Tibial nerve (tissue), 4 donors: ENCODE measurements at regions not wholly inside any gene's neighbourhood (a gene's known extent, or its start where the extent isn't known, plus 50 kb on each side); places are given as distances from the start of the nearest gene placed in this dataset.
"Not testable (repeated sequence)": the region's sequence is repeated elsewhere in the genome, so short reads cannot be mapped to it uniquely, and the experiment has no call there.

ENCODE experiments used
- DNase-seq, 2 donors: peaks; one replicate each; pipeline ENCODE4 v3.0.0-alpha.2; 2019; ENCODE audit warnings: low spot score in 2 of 2
- H3K27ac ChIP-seq, 4 donors: fragments of 200-600 bp; sonication (generic) in 3 of 4; one replicate each; pipeline ENCODE4 v1.5.1; 2017 to 2019; ENCODE audit warnings: mild to moderate bottlenecking in 1 of 4
- H3K27me3 ChIP-seq, 2 donors: fragments of 200-600 bp; sonication (generic) in 1 of 2; one replicate each; pipeline versions ENCODE4 v1.5.1 to v1.6.0; 2017 to 2019
- H3K36me3 ChIP-seq, 3 donors: fragments of 200-600 bp; sonication (generic); one replicate each; pipeline ENCODE4 v1.5.1; 2018 to 2019
- H3K4me1 ChIP-seq, 4 donors: fragments of 200-600 bp; sonication (generic) in 3 of 4; one replicate each; pipeline ENCODE4 v1.5.1; 2017 to 2019
- H3K4me3 ChIP-seq, 4 donors: fragments of 200-600 bp; sonication (generic) in 3 of 4; one replicate each; pipeline ENCODE4 v1.5.1; 2017 to 2019; ENCODE audit warnings: mild to moderate bottlenecking in 1 of 4, moderate library complexity in 1 of 4
- H3K9me3 ChIP-seq, 4 donors: fragments of 200-600 bp; sonication (generic) in 3 of 4; one replicate each; pipeline ENCODE4 v1.5.1; 2017 to 2019
- EP300 ChIP-seq, 2 donors: sonication (generic); formaldehyde crosslinking; IDR thresholded peaks; one replicate each; pipeline ENCODE4 v1.6.1; 2017; ENCODE audit warnings: antibody characterized with exemption in 2 of 2, mild to moderate bottlenecking in 1 of 2
- POLR2A ChIP-seq, 2 donors: fragments of 450-650 bp; IDR thresholded peaks; one replicate each; pipeline ENCODE4 v1.6.1; 2017; ENCODE audit warnings: antibody characterized with exemption in 2 of 2, mild to moderate bottlenecking in 2 of 2, moderate library complexity in 2 of 2
- WGBS, 2 donors: methylation state at CpG; one replicate each; pipeline ENCODE4 v1.1.5; 2018; 5-methylcytosine and 5-hydroxymethylcytosine counted together
- TF ChIP-seq, protein P1 (sequence below), 5 experiments: fragments of 200-600 bp in 3 of 5; fragments of 450-650 bp in 2 of 5; sonication (generic) in 3 of 5; IDR thresholded peaks; one replicate each; pipeline ENCODE4 v1.5.1; 2016 to 2019; ENCODE audit warnings: antibody characterized with exemption in 5 of 5, mild to moderate bottlenecking in 3 of 5, moderate library complexity in 2 of 5

DNA sequence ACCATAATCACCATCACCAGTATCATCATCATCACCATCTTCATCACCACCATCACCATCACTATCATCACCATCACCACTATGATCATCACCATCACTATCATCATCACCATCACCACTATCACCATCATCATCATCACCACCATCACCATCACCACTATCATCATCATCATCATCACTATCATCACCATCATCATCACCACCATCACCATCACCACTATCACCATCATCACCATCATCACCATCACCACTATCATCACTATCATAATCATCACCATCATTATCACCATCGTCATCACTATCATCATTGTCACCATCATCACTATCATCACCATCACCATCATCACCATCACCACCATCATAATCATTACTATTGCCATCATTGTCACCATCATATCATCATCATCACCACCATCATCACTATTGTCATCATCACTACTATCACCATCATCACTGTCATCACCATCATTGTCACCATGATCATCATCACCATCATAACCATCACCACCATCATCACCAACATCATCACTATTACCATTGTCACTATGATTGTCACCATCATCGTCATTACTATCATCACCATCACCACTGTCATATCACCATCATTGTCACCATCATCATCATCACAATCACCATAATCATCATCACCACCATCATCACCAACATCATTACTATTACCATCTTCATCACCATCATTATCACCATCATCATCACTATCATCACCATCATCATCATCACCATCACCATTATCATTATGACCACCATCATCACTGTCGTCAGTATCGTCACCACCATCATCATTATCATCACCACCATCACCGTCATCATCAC, 154.7 kb downstream of the ACTR3B start:
- Histone ChIP-seq H3K4me1 (peaks cover 0 to 7% (median 0%) of the 10 kb centered on the region in 4 donors), H3K27ac (no peak overlapping the region), H3K9me3 (no peaks in the 10 kb centered on the region), H3K27me3 (no peaks in the 10 kb centered on the region), H3K4me3 (no peak overlapping the region), H3K36me3 (no peaks in the 10 kb centered on the region)
- TF ChIP-seq POLR2A (IDR thresholded peaks at IDR 0.05) (no peak), EP300 (IDR thresholded peaks at IDR 0.05) (no peak)
- TF ChIP-seq, protein P1, sequence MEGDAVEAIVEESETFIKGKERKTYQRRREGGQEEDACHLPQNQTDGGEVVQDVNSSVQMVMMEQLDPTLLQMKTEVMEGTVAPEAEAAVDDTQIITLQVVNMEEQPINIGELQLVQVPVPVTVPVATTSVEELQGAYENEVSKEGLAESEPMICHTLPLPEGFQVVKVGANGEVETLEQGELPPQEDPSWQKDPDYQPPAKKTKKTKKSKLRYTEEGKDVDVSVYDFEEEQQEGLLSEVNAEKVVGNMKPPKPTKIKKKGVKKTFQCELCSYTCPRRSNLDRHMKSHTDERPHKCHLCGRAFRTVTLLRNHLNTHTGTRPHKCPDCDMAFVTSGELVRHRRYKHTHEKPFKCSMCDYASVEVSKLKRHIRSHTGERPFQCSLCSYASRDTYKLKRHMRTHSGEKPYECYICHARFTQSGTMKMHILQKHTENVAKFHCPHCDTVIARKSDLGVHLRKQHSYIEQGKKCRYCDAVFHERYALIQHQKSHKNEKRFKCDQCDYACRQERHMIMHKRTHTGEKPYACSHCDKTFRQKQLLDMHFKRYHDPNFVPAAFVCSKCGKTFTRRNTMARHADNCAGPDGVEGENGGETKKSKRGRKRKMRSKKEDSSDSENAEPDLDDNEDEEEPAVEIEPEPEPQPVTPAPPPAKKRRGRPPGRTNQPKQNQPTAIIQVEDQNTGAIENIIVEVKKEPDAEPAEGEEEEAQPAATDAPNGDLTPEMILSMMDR (IDR thresholded peaks at IDR 0.05), result no peak
- DNase-seq, result no peak
- 86 to 97% methylated on average over 5 of the region's 5 CpGs for WGBS, 2 donors

DNA sequence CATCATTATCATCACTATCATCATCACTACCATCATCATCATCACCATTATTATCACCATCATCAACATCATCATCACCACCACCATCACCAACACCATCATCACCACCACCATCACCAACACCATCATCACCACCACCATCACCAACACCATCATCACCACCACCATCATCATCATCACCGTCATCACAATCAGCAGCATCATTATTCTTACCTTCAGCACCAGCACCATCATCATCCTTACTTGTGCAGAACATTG, 155.2 kb downstream of the ACTR3B start:
- 87 to 100% methylated on average over 1 of the region's 1 CpG for WGBS, 2 donors
- not testable (repeated sequence) for H3K4me1 ChIP-seq, H3K36me3 ChIP-seq, H3K4me3 ChIP-seq, H3K27me3 ChIP-seq, H3K9me3 ChIP-seq, DNase-seq, H3K27ac ChIP-seq

DNA sequence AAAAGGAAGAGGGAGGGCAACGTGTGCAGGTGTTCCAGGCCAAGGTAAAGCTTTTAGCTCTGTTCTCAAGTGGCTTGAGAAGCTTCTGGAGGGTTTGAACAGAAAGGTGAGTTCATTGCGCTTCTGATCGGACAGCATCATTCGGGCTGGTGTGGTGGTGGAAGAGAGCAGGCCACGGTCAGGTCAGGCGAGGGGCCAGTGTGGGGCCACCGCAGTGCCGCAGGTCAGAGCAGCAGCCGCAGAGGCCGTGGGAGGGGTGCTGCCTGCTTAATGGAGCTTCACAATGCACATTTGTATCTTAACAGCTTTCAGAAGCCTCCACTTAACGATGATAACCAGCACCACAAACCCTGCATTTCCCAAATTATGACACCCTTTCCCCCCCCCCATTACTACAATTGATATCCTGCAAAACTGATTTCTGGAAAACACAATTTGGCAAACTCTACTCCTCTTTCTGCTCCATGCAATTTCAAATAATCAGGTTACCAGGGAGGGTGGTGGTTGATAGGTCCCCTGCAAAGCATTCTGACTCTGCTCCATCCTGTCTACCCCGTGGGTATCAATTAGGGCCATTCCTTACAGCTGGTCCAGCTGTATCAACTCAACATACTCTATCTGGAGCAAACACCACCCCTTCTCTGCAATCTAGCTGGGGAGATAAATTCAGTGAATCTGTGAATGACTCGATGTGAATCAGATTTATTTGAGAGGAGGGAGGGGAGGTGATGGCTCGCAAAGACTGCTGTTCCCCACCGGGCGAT, 162.9 kb downstream of the ACTR3B start:
- Histone ChIP-seq H3K4me3 (no peak overlapping the region), H3K4me1 (peaks cover 0 to 15% (median 0%) of the 10 kb centered on the region in 4 donors), H3K27me3 (peaks cover 0 to 21% of the 10 kb centered on the region in 2 donors), H3K36me3 (no peaks in the 10 kb centered on the region), H3K27ac (no peak overlapping the region), H3K9me3 (peaks cover 0 to 6% (median 0%) of the 10 kb centered on the region in 4 donors)
- TF ChIP-seq, protein P1 (IDR thresholded peaks at IDR 0.05), result no peak
- TF ChIP-seq POLR2A (IDR thresholded peaks at IDR 0.05) (no peak), EP300 (IDR thresholded peaks at IDR 0.05) (no peak)
- no peak for DNase-seq
- WGBS, 2 donors, result 65 to 74% methylated on average over 16 of the region's 16 CpGs

DNA sequence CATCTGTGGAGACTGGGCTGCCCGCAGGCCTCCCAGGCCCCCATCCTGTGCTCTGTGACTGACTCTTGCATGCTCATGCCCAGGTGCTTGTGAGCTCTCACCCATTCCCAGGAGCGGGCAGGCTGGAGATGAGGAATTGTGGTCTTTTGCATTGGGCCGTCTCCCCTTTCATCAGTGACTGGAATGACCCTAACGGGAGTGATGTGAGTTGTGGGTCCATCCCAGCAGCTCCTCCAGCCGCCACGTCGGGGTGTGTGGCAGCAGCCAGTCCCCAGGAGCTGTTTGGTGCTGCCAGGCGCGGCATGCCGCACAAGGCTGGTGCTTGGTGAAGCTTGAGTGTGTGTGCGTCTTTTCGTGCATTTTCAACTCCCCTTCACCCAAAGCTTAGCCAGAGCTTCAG, 164.2 kb downstream of the ACTR3B start:
- Histone ChIP-seq H3K4me3 (no peak overlapping the region), H3K27me3 (peaks cover 0 to 21% of the 10 kb centered on the region in 2 donors), H3K36me3 (no peaks in the 10 kb centered on the region), H3K4me1 (peaks cover 0 to 15% (median 0%) of the 10 kb centered on the region in 4 donors), H3K27ac (no peak overlapping the region), H3K9me3 (peaks cover 0 to 6% (median 0%) of the 10 kb centered on the region in 4 donors)
- DNase-seq, result no peak
- TF ChIP-seq POLR2A (IDR thresholded peaks at IDR 0.05), result no peak
- TF ChIP-seq EP300 (IDR thresholded peaks at IDR 0.05), result no peak
- 87 to 95% methylated on average over 12 of the region's 12 CpGs for WGBS, 2 donors

DNA sequence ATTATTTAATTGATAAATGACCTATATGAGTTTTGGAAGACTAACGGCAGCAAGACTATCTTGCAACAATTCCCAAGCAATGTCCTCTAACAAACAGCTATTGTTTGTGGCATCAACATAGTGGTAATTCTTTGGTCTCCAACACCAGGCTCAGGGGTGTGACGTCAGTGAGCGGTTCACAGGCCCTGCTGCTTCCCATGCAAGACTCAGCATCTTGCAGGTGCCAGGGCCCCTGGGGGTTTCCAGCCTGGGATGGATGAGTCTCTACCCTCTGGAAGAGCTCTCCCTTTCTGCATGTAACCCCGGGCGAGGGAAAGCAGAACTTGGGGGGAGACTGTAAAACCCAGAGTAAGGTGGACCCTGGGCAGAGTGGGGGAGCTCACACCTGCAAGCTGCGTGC, 164.7 kb downstream of the ACTR3B start:
- Histone ChIP-seq H3K4me3 (no peak overlapping the region), H3K9me3 (peaks cover 0 to 6% (median 0%) of the 10 kb centered on the region in 4 donors), H3K27ac (no peak overlapping the region), H3K36me3 (no peaks in the 10 kb centered on the region), H3K4me1 (peaks cover 0 to 15% (median 0%) of the 10 kb centered on the region in 4 donors), H3K27me3 (peaks cover 0 to 21% of the 10 kb centered on the region in 2 donors)
- 54 to 62% methylated on average over 6 of the region's 6 CpGs for WGBS, 2 donors
- DNase-seq, result no peak
- TF ChIP-seq POLR2A (IDR thresholded peaks at IDR 0.05) (no peak), EP300 (IDR thresholded peaks at IDR 0.05) (no peak)
- TF ChIP-seq, protein P1 (IDR thresholded peaks at IDR 0.05), result no peak

DNA sequence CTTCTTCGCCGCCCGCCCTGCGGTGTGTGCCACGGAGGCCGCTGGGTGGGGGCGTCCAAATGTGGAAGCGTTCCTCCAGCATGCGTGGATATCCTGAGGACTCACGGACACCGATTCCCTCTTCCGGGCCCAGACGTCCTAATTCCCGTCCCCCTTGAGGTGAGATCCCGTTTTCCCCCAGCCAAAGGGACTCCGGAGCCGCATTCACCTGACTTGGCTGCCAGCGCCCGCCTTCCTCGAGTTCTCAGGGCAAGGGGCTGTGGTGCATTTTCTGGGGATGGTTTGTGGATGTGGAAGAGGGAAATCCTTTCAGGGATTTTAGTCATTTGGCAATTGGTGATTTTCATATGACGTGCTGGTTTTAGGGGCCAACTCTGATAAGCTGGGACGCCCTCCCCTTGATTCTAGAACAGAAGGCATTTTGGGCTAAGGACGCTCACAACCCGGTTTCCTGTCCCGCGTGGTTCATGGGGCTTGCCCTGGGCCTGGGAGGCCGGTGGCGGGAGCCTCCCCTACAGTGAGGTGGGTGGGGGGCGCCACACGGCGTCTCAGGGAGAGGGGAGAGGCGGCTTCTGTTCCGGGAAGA, 165.4 kb downstream of the ACTR3B start:
- TF ChIP-seq EP300 (IDR thresholded peaks at IDR 0.05), result no peak
- TF ChIP-seq, protein P1 (IDR thresholded peaks at IDR 0.05), result no peak
- TF ChIP-seq POLR2A (IDR thresholded peaks at IDR 0.05), result no peak
- Histone ChIP-seq H3K4me3 (peak overlapping the region in 2 of 4 donors; percentile 1 to 24), H3K9me3 (peaks cover 0 to 6% (median 0%) of the 10 kb centered on the region in 4 donors), H3K36me3 (no peaks in the 10 kb centered on the region), H3K4me1 (peaks cover 0 to 15% (median 0%) of the 10 kb centered on the region in 4 donors), H3K27me3 (peaks cover 0 to 21% of the 10 kb centered on the region in 2 donors), H3K27ac (no peak overlapping the region)
- WGBS, 2 donors, result 24 to 30% methylated on average over 27 to 30 of the region's 33 CpGs
- DNase-seq, result no peak
